ENCODE measurements at regions not wholly inside any gene's neighbourhood (a gene's known extent, or its start where the extent isn't known, plus 50 kb on each side); places are given as distances from the start of the nearest gene placed in this dataset.
A peak's percentile ranks its signal among the peaks of the same experiment; 100 is the strongest.
"Not testable (repeated sequence)": the region's sequence is repeated elsewhere in the genome, so short reads cannot be mapped to it uniquely, and the experiment has no call there.

- CTCF ChIA-PET (ENCODE audit: partially characterized antibody); H3K27me3 Mint-ChIP-seq; H3K27ac Mint-ChIP-seq; H3K4me1 Mint-ChIP-seq; H3K9me3 Mint-ChIP-seq; intact Hi-C loops (cut with micrococcal nuclease); POLR2A ChIA-PET (ENCODE audit: partially characterized antibody); H3K36me3 Mint-ChIP-seq; H3K4me1 ChIP-seq (ENCODE audit: insufficient read depth, low read length); H3K9me3 ChIP-seq (ENCODE audit: control insufficient read depth in 1 of 2, low read length in 2 of 2); H3K36me3 ChIP-seq (ENCODE audit: insufficient read depth, low read length); H3K27ac ChIP-seq (ENCODE audit: low read depth, low read length); H3K4me3 ChIP-seq (ENCODE audit: low read length in 2 of 2); H3K27me3 ChIP-seq (ENCODE audit: insufficient read depth, low read length); DNase-seq: not testable (repeated sequence)
- H3K4me3 Mint-ChIP-seq: peak overlapping the region in 1 of 8 donors; percentile 16
Measured at GRCh38 chr7:55698607-55699449, 126.5 kb upstream of the VOPP1 start.

- H3K9me3 ChIP-seq (ENCODE audit: control insufficient read depth in 1 of 2, low read length in 2 of 2); intact Hi-C loops (cut with micrococcal nuclease); H3K4me1 Mint-ChIP-seq; H3K4me3 ChIP-seq (ENCODE audit: low read length in 2 of 2); H3K4me3 Mint-ChIP-seq; H3K4me1 ChIP-seq (ENCODE audit: insufficient read depth, low read length); CTCF ChIA-PET (ENCODE audit: partially characterized antibody); H3K27ac ChIP-seq (ENCODE audit: low read depth, low read length); H3K36me3 Mint-ChIP-seq; H3K27ac Mint-ChIP-seq; H3K27me3 Mint-ChIP-seq; DNase-seq; POLR2A ChIA-PET (ENCODE audit: partially characterized antibody); H3K9me3 Mint-ChIP-seq; H3K27me3 ChIP-seq (ENCODE audit: insufficient read depth, low read length); H3K36me3 ChIP-seq (ENCODE audit: insufficient read depth, low read length): not testable (repeated sequence)
Measured at GRCh38 chr7:55695893-55696701, 123.8 kb upstream of the VOPP1 start.

- H3K9me3 ChIP-seq (ENCODE audit: control insufficient read depth in 1 of 2, low read length in 2 of 2); H3K4me3 Mint-ChIP-seq; H3K36me3 Mint-ChIP-seq; POLR2A ChIA-PET (ENCODE audit: partially characterized antibody); H3K27me3 Mint-ChIP-seq; H3K4me3 ChIP-seq (ENCODE audit: low read length in 2 of 2); intact Hi-C loops (cut with micrococcal nuclease); H3K27ac Mint-ChIP-seq; CTCF ChIA-PET (ENCODE audit: partially characterized antibody); H3K36me3 ChIP-seq (ENCODE audit: insufficient read depth, low read length); H3K4me1 Mint-ChIP-seq; H3K27me3 ChIP-seq (ENCODE audit: insufficient read depth, low read length); H3K27ac ChIP-seq (ENCODE audit: low read depth, low read length); DNase-seq; H3K4me1 ChIP-seq (ENCODE audit: insufficient read depth, low read length); H3K9me3 Mint-ChIP-seq: not testable (repeated sequence)
Measured at GRCh38 chr7:55694484-55694883, 122.2 kb upstream of the VOPP1 start.

GRCh38 chr7:55688684-55689681, 116.7 kb upstream of the VOPP1 start:
- H3K27ac ChIP-seq (ENCODE audit: low read depth, low read length); POLR2A ChIA-PET (ENCODE audit: partially characterized antibody); H3K36me3 ChIP-seq (ENCODE audit: insufficient read depth, low read length); DNase-seq; CTCF ChIA-PET (ENCODE audit: partially characterized antibody); H3K4me3 ChIP-seq (ENCODE audit: low read length in 2 of 2); intact Hi-C loops (cut with micrococcal nuclease); H3K27me3 ChIP-seq (ENCODE audit: insufficient read depth, low read length); H3K4me3 Mint-ChIP-seq; H3K9me3 ChIP-seq (ENCODE audit: control insufficient read depth in 1 of 2, low read length in 2 of 2); H3K4me1 Mint-ChIP-seq; H3K9me3 Mint-ChIP-seq; H3K36me3 Mint-ChIP-seq; H3K27ac Mint-ChIP-seq; H3K27me3 Mint-ChIP-seq; H3K4me1 ChIP-seq (ENCODE audit: insufficient read depth, low read length): not testable (repeated sequence)

GRCh38 chr7:55688261-55688660, 116.0 kb upstream of the VOPP1 start:
- H3K4me3 Mint-ChIP-seq; H3K27me3 Mint-ChIP-seq; intact Hi-C loops (cut with micrococcal nuclease); CTCF ChIA-PET (ENCODE audit: partially characterized antibody); H3K27me3 ChIP-seq (ENCODE audit: insufficient read depth, low read length); DNase-seq; H3K27ac ChIP-seq (ENCODE audit: low read depth, low read length); H3K4me1 ChIP-seq (ENCODE audit: insufficient read depth, low read length); H3K4me1 Mint-ChIP-seq; H3K9me3 ChIP-seq (ENCODE audit: control insufficient read depth in 1 of 2, low read length in 2 of 2); H3K36me3 Mint-ChIP-seq; H3K36me3 ChIP-seq (ENCODE audit: insufficient read depth, low read length); H3K4me3 ChIP-seq (ENCODE audit: low read length in 2 of 2); POLR2A ChIA-PET (ENCODE audit: partially characterized antibody); H3K27ac Mint-ChIP-seq; H3K9me3 Mint-ChIP-seq: not testable (repeated sequence)

- DNase-seq; H3K27me3 ChIP-seq (ENCODE audit: insufficient read depth, low read length); H3K9me3 Mint-ChIP-seq; H3K27me3 Mint-ChIP-seq; H3K27ac ChIP-seq (ENCODE audit: low read depth, low read length); H3K4me3 Mint-ChIP-seq; H3K36me3 ChIP-seq (ENCODE audit: insufficient read depth, low read length); POLR2A ChIA-PET (ENCODE audit: partially characterized antibody); H3K4me1 ChIP-seq (ENCODE audit: insufficient read depth, low read length); H3K4me3 ChIP-seq (ENCODE audit: low read length in 2 of 2); H3K9me3 ChIP-seq (ENCODE audit: control insufficient read depth in 1 of 2, low read length in 2 of 2); H3K36me3 Mint-ChIP-seq; intact Hi-C loops (cut with micrococcal nuclease); H3K4me1 Mint-ChIP-seq; CTCF ChIA-PET (ENCODE audit: partially characterized antibody); H3K27ac Mint-ChIP-seq: not testable (repeated sequence)
Measured at GRCh38 chr7:55687252-55687651, 115.0 kb upstream of the VOPP1 start.

- H3K4me1 Mint-ChIP-seq; H3K36me3 ChIP-seq (ENCODE audit: insufficient read depth, low read length); H3K27ac Mint-ChIP-seq; H3K27me3 ChIP-seq (ENCODE audit: insufficient read depth, low read length); H3K4me3 ChIP-seq (ENCODE audit: low read length in 2 of 2); intact Hi-C loops (cut with micrococcal nuclease); DNase-seq; POLR2A ChIA-PET (ENCODE audit: partially characterized antibody); H3K27me3 Mint-ChIP-seq; H3K9me3 Mint-ChIP-seq; CTCF ChIA-PET (ENCODE audit: partially characterized antibody); H3K4me3 Mint-ChIP-seq; H3K27ac ChIP-seq (ENCODE audit: low read depth, low read length); H3K36me3 Mint-ChIP-seq; H3K9me3 ChIP-seq (ENCODE audit: control insufficient read depth in 1 of 2, low read length in 2 of 2); H3K4me1 ChIP-seq (ENCODE audit: insufficient read depth, low read length): not testable (repeated sequence)
Measured at GRCh38 chr7:55686771-55687170, 114.5 kb upstream of the VOPP1 start.
